ENCODE measurements at regions not wholly inside any gene's neighbourhood (a gene's known extent, or its start where the extent isn't known, plus 50 kb on each side); places are given as distances from the start of the nearest gene placed in this dataset.

- Mint-ChIP-seq H3K27me3 (ENCODE audit: low read depth in 3 of 3) (peaks cover 0 to 2% (median 1%) of the 10 kb centered on the region in 3 donors), H3K4me3 (no peak overlapping the region), H3K4me1 (no peaks in the 10 kb centered on the region), H3K27ac (no peak overlapping the region), H3K9me3 (peaks cover 0 to 2% (median 0%) of the 10 kb centered on the region in 7 donors), H3K36me3 (no peaks in the 10 kb centered on the region)
- no peak for TF ChIP-seq CTCF (IDR thresholded peaks at IDR 0.05)
- intact Hi-C loops (cut with micrococcal nuclease) = no loop called here
- Histone ChIP-seq H3K27me3 (ENCODE audit: control insufficient read depth in 2 of 2, insufficient read depth in 2 of 2, low read length in 2 of 2) (no peaks in the 10 kb centered on the region), H3K9ac (ENCODE audit: insufficient read depth, low read length, poor library complexity, severe bottlenecking) (no peak overlapping the region), H3K79me2 (ENCODE audit: insufficient read depth, low read length) (no peaks in the 10 kb centered on the region), H3K27ac (ENCODE audit: low read depth in 1 of 2, low read length in 2 of 2) (no peak overlapping the region), H3K4me1 (ENCODE audit: control insufficient read depth in 1 of 2, insufficient read depth in 2 of 2, low read length in 2 of 2) (no peaks in the 10 kb centered on the region), H3K9me3 (replicated peaks in 1 of 2; ENCODE audit: control insufficient read depth in 1 of 2, insufficient read depth in 1 of 2, low read length in 2 of 2) (no peaks in the 10 kb centered on the region), H2AFZ (ENCODE audit: insufficient read depth, low read depth, low read length, poor library complexity, severe bottlenecking) (no peak overlapping the region), H3K36me3 (replicated peaks in 1 of 2; ENCODE audit: control insufficient read depth in 1 of 2, insufficient read depth in 2 of 2, low read length in 2 of 2) (no peaks in the 10 kb centered on the region), H3K4me2 (replicated peaks; ENCODE audit: extremely low read depth, low read length, poor library complexity, severe bottlenecking) (no peak overlapping the region), H4K20me1 (ENCODE audit: insufficient read depth, low read length) (no peaks in the 10 kb centered on the region), H3K4me3 (replicated peaks in 1 of 3; ENCODE audit: low read depth in 2 of 3, low read length in 3 of 3) (no peak overlapping the region)
- DNase-seq = no peak
- no CpG with 5 or more reads among the region's 2 CpGs for WGBS (ENCODE audit: insufficient coverage)
Measured at GRCh38 chr13:78323848-78324247, 279.5 kb downstream of the POU4F1 start.

- Histone ChIP-seq H3K9me3 (replicated peaks in 1 of 2; ENCODE audit: control insufficient read depth in 1 of 2, insufficient read depth in 1 of 2, low read length in 2 of 2) (no peaks in the 10 kb centered on the region), H3K4me2 (replicated peaks; ENCODE audit: extremely low read depth, low read length, poor library complexity, severe bottlenecking) (no peak overlapping the region), H3K79me2 (ENCODE audit: insufficient read depth, low read length) (no peaks in the 10 kb centered on the region), H3K9ac (ENCODE audit: insufficient read depth, low read length, poor library complexity, severe bottlenecking) (no peak overlapping the region), H3K4me1 (ENCODE audit: control insufficient read depth in 1 of 2, insufficient read depth in 2 of 2, low read length in 2 of 2) (no peaks in the 10 kb centered on the region), H2AFZ (ENCODE audit: insufficient read depth, low read depth, low read length, poor library complexity, severe bottlenecking) (no peak overlapping the region), H3K27me3 (ENCODE audit: control insufficient read depth in 2 of 2, insufficient read depth in 2 of 2, low read length in 2 of 2) (no peaks in the 10 kb centered on the region), H4K20me1 (ENCODE audit: insufficient read depth, low read length) (no peaks in the 10 kb centered on the region), H3K27ac (ENCODE audit: low read depth in 1 of 2, low read length in 2 of 2) (no peak overlapping the region), H3K4me3 (replicated peaks in 1 of 3; ENCODE audit: low read depth in 2 of 3, low read length in 3 of 3) (no peak overlapping the region), H3K36me3 (replicated peaks in 1 of 2; ENCODE audit: control insufficient read depth in 1 of 2, insufficient read depth in 2 of 2, low read length in 2 of 2) (no peaks in the 10 kb centered on the region)
- Mint-ChIP-seq H3K36me3 (no peaks in the 10 kb centered on the region), H3K27ac (no peak overlapping the region), H3K27me3 (ENCODE audit: low read depth in 3 of 3) (peaks cover 0 to 2% (median 0%) of the 10 kb centered on the region in 3 donors), H3K4me1 (no peaks in the 10 kb centered on the region), H3K4me3 (no peak overlapping the region), H3K9me3 (peaks cover 0 to 2% (median 0%) of the 10 kb centered on the region in 7 donors)
- intact Hi-C loops (cut with micrococcal nuclease) = no loop called here
- no peak for TF ChIP-seq CTCF (IDR thresholded peaks at IDR 0.05)
- DNase-seq = no peak
Measured at GRCh38 chr13:78323040-78323439, 280.3 kb downstream of the POU4F1 start.
